Activated CD4-positive, alpha-beta T cell treated with anti-CD3 and anti-CD28 coated beads for 48 hours (primary cell): ENCODE measurements at regions not wholly inside any gene's neighbourhood (a gene's known extent, or its start where the extent isn't known, plus 50 kb on each side); places are given as distances from the start of the nearest gene placed in this dataset.

Experiments used
- DNase-seq: peaks from one replicate; pipeline ENCODE4 v3.0.0-alpha.2; 2020

- DNase-seq = no peak
Observed at GRCh38 chr4:178633263-178633662, 1191.0 kb upstream of the AGA start.

- no peak for DNase-seq
Observed at GRCh38 chr4:178664621-178665020, 1222.4 kb upstream of the AGA start.

- DNase-seq = no peak
Observed at GRCh38 chr4:178665916-178666315, 1223.7 kb upstream of the AGA start.

GRCh38 chr4:178671766-178672165 lies 1229.5 kb upstream of the AGA start:
- DNase-seq = no peak

- DNase-seq = no peak
Observed at GRCh38 chr4:178672512-178672911, 1230.3 kb upstream of the AGA start.

- no peak for DNase-seq
Observed at GRCh38 chr4:178681871-178682270, 1239.6 kb upstream of the AGA start.

- no peak for DNase-seq
Observed at GRCh38 chr4:178689926-178690325, 1247.7 kb upstream of the AGA start.

- DNase-seq = no peak
Observed at GRCh38 chr4:178693816-178694215, 1251.6 kb upstream of the AGA start.

GRCh38 chr4:178696515-178696914 lies 1254.3 kb upstream of the AGA start:
- DNase-seq = no peak

- no peak for DNase-seq
Observed at GRCh38 chr4:178712486-178712885, 1270.2 kb upstream of the AGA start.

- DNase-seq = no peak
Observed at GRCh38 chr4:178738026-178738425, 1295.8 kb upstream of the AGA start.

GRCh38 chr4:178745203-178745602 lies 1303.0 kb upstream of the AGA start:
- no peak for DNase-seq

GRCh38 chr4:178752954-178753525 lies 1310.8 kb upstream of the AGA start:
- DNase-seq = no peak

GRCh38 chr4:178778496-178778895 lies 1336.3 kb upstream of the AGA start:
- no peak for DNase-seq

GRCh38 chr4:178781779-178782178 lies 1339.5 kb upstream of the AGA start:
- DNase-seq = no peak

GRCh38 chr4:178784491-178784890 lies 1342.3 kb upstream of the AGA start:
- DNase-seq = no peak

GRCh38 chr4:178789279-178789678 lies 1347.0 kb upstream of the AGA start:
- DNase-seq = no peak

GRCh38 chr4:178799204-178799603 lies 1357.0 kb upstream of the AGA start:
- no peak for DNase-seq

- no peak for DNase-seq
Observed at GRCh38 chr4:178808106-178808505, 1365.9 kb upstream of the AGA start.

GRCh38 chr4:178809921-178810320 lies 1367.7 kb upstream of the AGA start:
- DNase-seq = no peak

- no peak for DNase-seq
Observed at GRCh38 chr4:178811356-178811755, 1369.1 kb upstream of the AGA start.

- no peak for DNase-seq
Observed at GRCh38 chr4:178812866-178813265, 1370.6 kb upstream of the AGA start.

- DNase-seq = no peak
Observed at GRCh38 chr4:178814908-178815307, 1372.7 kb upstream of the AGA start.

GRCh38 chr4:178823673-178824295 lies 1381.5 kb upstream of the AGA start:
- no peak for DNase-seq

- DNase-seq = no peak
Observed at GRCh38 chr4:178836865-178837264, 1394.6 kb upstream of the AGA start.
